ENCODE measurements at regions not wholly inside any gene's neighbourhood (a gene's known extent, or its start where the extent isn't known, plus 50 kb on each side); places are given as distances from the start of the nearest gene placed in this dataset.

DNA sequence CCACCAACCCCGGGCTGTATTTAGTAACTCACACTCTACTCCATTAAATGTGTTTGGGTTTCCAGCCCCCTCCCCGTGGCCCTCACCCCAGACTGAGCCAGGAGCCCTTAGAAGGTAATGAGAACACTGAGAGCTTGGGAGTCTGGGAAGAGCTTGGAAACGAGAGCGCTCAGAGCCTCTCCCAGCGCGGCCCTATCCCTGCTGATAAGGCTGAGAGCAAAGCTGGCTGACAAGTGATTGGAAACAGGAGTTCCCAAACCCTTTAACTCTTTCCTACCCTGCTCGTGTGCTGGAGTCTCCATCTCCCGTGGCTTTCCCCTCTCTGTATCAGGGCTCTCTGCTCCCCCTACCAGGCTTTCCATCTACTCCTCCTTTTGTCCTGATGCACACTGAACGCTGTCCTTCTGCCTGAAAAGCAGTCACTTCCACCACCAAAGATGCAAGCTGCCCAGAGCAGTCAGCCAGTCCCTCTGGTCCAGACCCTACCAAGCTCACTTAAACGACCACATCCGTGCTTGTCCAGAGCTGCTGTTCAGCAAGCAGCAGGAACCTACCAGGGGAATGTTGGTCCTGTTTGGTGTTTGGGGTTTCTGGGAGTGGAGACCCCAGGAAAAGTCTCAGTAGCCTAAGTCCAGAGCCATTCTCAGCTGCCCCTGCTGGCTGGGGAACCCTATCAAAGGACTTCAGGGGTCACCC is 100.0 kb upstream of the PKDCC start:
- no peak for DNase-seq

DNA sequence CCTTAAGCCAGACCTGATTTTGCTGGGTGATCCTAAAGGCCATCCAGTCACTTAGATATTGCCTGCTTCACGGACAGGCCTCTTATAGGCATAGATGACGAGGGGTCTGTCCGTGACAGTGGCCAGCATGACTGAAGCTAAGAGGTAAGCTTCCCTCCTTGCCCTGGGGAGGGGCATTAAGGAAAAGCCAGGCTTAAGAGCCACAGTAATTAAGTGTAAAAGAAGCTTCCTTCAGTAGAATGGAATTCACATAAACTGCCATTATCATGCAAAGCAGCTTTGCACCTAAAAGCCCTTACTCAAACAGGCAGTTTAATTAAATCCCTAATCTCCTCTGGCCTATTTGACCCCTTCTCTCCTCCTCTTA is 99.4 kb upstream of the PKDCC start:
- no peak for DNase-seq

- DNase-seq = no peak
Observed at GRCh38 chr2:41949091-41949882, 98.5 kb upstream of the PKDCC start.

DNA sequence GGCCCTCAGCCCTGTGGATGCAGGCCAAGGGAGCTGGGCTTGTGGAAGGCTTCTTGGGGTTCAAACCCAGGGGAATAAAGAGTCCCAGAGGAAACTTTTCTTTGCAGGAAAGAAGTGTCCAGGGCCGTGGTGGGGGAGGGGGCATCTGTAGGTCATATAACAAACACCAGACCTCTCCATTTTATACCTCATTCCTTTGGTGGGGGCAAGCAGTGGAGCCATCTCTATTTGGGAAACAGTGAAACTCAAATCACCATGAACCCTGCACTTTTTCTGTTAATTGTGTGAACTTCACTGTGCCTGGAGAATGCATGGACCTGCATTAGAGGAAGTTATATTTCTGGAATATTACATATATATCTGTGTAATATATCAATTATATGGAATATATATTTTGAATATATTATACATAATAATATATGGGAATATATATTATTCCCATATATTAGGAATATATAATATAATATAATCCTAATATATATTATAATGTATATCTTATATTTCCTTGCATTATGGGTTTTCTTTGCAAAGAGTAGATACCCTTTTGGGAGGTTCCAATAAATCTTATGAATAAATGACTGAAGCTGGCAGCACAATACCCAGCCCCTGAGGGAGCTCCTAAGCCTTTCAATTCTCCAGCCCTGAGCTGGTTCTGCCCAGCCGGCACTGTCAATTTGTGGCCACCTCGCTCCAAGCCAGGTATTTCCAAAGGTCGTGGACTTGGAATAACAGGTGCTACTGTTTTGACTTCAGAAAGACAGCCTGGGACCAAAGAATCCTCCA is 97.7 kb upstream of the PKDCC start:
- DNase-seq = no peak

- DNase-seq = no peak
Observed at GRCh38 chr2:41950666-41950960, 97.2 kb upstream of the PKDCC start.

DNA sequence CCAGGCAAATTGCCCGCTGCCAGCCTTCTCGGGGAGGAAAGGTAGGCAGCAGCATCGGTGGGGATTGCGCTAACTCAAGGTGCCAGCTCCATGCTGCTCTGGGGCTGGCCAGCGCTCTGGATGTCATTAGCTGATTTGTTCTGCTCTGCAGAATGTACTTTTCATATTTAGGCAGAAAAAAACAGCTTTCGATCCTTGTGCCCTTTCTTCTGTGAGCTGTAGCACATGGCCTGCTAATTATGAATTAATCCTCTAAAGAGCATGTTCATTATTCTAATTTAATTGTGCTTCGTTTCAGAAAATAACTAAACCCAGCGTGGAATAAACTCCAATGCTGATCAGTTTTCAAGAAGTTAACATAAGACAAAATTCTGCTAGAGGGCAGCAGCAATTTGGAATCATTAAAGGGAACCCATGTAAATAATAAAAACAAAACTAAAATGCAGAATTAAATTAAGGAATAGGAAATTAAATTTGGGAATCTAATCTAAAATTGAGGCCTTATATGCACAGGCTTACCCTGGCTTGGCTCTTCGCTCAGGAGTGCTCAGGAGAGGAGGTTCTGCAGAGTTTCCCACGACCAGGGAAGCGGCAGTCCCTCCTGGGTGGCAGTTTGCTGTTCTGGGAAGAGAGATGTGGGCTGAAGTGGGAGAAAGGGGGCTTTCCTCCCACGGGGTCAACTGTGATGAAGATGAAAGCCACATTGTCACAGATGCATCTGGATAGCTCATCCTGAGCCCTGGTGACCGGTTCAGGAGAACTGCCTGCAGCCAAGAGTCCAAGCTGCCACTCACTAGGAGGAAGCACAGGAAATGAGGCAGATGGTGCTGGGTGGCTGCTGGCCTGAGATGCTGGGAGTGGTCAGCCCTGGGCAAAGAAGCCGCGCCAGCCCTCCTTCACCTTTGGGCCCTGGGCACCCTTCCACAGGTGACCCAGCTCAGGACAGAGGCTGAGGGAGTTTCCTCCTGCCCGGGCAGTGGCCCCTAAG is 93.2 kb upstream of the PKDCC start:
- no peak for DNase-seq

DNA sequence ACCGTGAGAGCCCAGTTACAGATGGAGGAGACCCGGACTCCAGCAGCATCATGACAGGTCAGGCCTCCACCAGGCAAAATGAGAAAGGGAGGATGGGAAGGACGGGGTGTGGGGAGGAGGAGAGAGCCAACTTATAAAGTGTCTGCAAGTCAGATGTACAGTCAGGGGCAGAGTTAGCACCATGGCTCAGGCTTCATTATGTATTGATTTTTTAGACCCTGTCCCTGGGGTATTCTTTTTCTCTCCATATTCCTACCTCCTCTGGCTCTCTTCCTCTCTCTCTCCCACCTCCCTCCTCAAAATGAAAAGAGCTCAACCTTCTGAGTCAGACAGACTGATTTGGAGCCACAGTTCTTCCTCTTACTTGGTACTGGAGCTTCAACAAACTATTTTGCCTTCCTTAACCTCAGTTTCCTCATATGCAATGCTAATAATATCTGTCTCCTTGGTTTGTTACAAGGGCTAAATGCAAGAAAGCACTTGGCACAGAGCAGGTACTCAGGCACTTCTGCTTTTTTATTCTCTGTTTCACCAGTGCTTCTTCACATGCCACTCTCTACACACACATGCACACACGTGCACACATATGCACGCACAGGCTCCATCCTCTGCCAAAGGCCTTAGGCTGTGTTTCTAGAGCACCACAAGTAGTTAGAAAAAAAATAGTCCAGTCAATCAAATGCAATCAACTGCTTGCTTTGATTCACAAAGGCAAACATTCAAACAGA is 92.3 kb upstream of the PKDCC start:
- no peak for DNase-seq

GRCh38 chr2:41957431-41957830 is 90.4 kb upstream of the PKDCC start:
- DNase-seq = no peak

DNA sequence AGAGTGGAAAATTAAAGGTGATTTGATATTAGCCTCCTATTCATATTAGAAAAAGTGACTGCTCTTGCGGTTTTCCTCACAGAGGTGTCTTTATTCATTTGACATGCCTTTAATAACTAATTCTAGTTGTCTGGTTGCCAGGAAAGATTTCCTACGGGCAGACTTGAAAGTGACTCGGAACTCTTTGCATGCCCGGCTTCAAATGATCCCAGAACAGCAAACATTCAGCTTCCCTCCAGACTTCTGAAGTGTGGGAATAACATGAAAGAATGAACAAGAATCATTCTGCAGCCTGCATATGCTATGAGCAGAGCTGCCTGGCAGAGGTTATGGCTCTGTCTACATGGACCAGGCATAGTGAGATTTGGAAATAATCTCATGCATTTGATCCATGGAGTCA is 89.6 kb upstream of the PKDCC start:
- DNase-seq = no peak

GRCh38 chr2:41958775-41959174 is 89.0 kb upstream of the PKDCC start:
- DNase-seq = no peak

DNA sequence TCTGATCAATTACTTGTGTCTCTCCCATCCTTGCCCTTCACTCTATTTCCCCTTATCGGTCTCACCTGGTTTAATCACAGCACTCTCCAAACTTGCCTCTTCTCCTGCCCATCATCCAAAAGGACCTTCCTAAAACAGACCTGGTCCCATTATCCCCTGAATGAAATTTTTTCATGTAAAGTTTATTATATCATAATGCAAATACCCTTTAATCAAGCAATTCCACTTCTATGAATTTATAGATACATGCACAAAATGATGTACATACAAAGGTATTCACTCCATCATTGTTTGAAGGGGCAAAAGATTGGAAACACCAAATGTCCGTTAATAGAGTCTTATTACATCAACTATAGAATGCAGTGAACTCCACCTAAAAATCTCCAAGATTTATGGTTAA is 88.1 kb upstream of the PKDCC start:
- DNase-seq = no peak

- no peak for DNase-seq
Observed at GRCh38 chr2:41962922-41963622, 84.7 kb upstream of the PKDCC start.

DNA sequence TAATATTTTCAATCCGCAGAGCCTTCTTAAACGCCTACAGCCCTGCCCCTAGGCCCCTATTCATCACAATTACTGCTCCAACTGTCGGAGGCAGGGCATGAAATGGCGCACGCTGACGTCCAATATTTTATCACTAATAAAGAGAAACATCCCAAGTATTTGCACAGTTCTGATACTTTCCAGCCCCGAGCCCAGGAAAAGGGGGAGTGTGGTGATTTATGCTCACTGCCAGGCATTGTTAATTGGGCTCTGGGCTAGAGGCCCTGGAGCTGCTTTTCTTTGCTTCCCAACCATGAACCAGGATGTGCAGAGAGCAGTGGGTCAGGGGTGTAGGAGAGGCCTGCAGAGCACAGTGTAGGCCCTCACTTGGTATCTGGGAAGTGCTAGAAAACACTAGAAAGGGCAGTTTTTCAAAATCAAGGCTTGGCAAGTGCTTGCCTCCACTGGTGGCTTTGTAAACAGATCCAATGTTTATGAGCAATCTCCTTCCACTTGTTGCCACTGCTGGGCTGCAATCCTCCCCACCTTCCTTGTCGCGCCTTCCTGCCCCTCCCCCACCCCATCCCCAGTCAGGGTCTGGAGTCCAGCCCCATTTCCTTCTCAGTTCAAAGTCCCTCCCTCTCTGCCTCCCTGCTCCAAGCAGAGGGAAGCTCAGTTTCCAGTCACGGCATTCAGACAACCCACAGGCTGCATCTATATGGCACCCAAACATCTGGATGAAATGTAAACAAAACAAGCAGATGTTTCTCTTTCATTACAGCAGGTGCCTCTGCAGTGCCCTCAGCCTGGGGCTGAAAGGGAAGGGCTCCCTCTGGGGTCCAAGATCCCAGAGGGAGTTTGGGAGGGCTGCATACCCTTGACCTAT is 83.9 kb upstream of the PKDCC start:
- DNase-seq = no peak

GRCh38 chr2:41965173-41965908 is 82.5 kb upstream of the PKDCC start:
- no peak for DNase-seq

- no peak for DNase-seq
Observed at GRCh38 chr2:41965909-41966295, 81.9 kb upstream of the PKDCC start.

- no peak for DNase-seq
Observed at GRCh38 chr2:41966431-41966893, 81.4 kb upstream of the PKDCC start.

- no peak for DNase-seq
Observed at GRCh38 chr2:41966920-41967319, 80.9 kb upstream of the PKDCC start.

DNA sequence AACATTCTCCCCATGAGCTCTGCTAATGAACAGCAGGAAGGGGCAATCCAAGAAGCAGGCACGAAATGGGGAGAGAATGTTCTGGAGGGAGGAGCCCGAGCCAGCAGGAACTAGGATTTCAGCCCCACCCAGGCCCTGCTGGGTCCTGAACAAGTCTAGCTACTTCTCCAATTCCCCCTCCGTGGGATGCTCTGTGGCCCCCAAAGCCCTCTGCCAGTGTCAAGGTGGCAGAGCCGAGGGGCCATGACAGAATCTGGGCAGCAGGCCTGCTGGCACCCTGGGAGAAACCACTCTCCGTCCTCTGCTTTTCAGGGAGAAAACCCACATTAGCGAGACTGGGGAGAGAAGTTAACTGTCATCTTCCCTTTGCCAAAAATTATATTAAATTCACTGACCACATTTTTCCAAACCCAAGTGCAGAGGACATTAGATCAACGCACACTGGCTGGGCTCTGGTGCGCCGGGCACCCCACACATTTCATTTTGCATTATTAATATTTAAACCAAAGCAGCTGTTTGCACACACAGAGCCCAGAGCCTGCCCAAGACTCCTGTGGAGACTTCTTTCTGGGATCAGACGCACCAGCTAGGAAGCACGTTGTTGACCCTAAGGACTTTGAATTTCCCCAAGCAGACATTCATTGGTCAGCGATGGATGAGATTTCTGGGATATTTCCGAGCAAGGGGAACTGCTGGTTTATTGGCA is 80.2 kb upstream of the PKDCC start:
- no peak for DNase-seq

GRCh38 chr2:41968182-41968578 is 79.6 kb upstream of the PKDCC start:
- no peak for DNase-seq
